NCI-H2196 treated with DMSO at 0.1 percent for 48 hours (cell line): ENCODE measurements at regions not wholly inside any gene's neighbourhood (a gene's known extent, or its start where the extent isn't known, plus 50 kb on each side); places are given as distances from the start of the nearest gene placed in this dataset.
A peak's percentile ranks its signal among the peaks of the same experiment; 100 is the strongest.

Experiments
- DNase-seq: peaks from one replicate; lab custom pipeline; 2025; ENCODE audit not compliant: unreplicated experiment; lab: John Stamatoyannopoulos, UW

- DNase-seq, result no peak
Measured at GRCh38 chr2:239883326-239884050, 141.7 kb downstream of the NDUFA10 start.

DNA sequence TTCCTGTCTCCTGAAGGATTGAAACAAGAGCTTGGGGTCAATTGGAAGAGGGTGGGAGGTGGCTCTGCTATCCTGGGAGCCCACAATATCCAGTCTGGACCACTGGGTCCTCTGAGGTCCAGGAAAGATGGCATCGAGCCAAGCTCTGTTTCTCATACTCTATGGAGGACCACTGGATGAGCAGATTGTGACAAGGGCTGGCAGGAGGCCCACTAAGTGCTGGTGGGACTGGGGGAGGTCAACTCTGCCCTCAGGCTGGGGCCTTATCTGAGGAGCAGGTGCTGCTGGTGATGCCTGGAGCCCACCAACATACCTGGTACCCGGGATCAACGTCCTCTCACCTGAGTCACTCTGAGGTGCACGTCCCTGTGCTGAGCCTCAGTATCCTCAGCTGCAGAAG is 142.4 kb downstream of the NDUFA10 start:
- no peak for DNase-seq

GRCh38 chr2:239882331-239882732 is 142.8 kb downstream of the NDUFA10 start:
- peak; percentile 35 for DNase-seq

GRCh38 chr2:239881561-239882320 is 143.4 kb downstream of the NDUFA10 start:
- no peak for DNase-seq

DNA sequence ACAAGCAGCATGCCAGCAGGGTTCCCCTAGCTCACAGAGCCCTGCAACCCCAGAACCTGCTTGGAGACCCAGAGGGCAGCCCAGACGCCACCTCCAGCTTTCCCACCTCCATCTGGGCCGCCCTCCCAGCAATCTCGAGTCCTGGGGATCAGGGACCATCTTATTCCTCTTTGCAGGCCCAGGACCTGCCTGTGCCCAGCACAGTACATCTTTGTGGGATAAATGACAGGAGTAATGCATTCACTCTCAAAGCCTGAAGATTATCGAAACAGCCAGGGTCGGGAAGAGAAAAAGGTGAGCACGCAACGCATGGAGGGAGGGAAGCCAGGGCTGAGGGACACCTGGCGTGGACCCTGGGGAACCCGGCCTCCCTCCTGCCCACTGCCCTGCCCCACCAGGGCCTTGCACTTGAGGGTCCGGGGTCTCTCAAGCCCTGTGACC is 144.1 kb downstream of the NDUFA10 start:
- no peak for DNase-seq

- DNase-seq, result no peak
Measured at GRCh38 chr2:239880396-239880795, 144.7 kb downstream of the NDUFA10 start.

- no peak for DNase-seq
Measured at GRCh38 chr2:239879423-239880084, 145.6 kb downstream of the NDUFA10 start.

GRCh38 chr2:239878686-239879085 is 146.5 kb downstream of the NDUFA10 start:
- no peak for DNase-seq

GRCh38 chr2:239876948-239877289 is 148.2 kb downstream of the NDUFA10 start:
- DNase-seq, result no peak

DNA sequence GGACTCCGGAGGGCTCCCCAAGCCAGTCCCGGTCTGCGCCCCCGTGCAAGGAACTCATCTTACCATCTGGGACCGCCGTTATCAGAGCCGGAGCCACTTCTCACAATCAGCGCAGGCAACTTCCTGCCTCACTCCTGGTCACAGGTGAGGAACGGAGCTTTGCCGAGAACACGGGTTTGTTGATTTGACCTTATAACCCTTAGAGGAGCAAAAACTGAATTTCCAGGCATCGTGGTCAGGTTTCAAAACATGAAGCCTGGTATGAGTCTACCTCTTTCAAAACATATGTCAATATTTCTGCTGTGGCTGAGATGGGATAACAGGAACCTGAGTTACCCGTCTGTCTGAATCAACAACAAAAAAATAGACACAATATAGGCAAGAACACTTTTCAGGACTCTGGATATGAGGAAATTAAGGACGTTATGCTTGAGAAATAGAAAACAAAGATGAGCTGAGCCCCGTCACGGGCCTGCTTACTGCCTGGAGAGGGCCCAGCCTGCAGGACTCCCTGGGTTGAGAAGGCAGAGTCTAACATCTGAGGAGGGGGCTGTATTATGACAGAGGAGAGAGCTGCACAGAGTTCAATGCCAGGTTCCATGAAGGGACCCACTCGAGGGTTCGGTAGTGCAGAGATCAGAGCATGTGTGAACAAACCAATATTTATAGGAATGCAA is 148.7 kb downstream of the NDUFA10 start:
- DNase-seq, result no peak

DNA sequence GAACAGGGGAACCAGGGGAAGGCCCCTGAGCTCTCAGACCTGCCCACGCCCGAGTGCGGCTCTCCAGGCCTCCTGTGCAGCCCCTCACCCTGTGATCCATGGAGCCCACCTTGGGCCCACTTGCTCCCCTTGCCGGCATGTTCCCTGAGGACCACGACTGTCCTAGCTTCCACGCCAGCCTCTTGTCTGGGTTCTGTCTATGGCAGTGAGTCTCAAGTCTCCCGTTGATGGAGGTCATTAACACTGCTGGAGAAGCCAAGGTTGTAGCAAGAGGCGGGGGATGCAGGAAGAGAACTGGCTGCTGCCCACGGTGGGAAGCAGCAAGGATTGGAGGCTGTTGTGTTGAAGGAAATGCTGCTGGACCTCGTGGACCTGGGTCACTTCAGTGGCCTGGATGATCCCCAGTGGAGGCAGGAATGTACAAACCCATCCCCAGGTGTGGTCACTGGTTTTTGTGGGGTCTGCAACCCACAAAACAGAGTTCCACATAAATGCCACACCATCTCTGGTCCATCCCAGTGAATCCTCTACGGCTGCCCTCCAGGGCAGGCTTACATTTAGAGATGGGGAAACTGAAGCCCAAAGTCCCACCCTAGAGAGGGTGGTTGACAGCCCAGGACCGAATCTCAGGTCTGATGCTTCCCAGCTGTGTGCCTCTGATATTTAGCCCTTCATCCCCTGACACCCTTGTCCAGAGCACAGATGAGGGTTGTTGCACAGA is 150.3 kb downstream of the NDUFA10 start:
- no peak for DNase-seq

DNA sequence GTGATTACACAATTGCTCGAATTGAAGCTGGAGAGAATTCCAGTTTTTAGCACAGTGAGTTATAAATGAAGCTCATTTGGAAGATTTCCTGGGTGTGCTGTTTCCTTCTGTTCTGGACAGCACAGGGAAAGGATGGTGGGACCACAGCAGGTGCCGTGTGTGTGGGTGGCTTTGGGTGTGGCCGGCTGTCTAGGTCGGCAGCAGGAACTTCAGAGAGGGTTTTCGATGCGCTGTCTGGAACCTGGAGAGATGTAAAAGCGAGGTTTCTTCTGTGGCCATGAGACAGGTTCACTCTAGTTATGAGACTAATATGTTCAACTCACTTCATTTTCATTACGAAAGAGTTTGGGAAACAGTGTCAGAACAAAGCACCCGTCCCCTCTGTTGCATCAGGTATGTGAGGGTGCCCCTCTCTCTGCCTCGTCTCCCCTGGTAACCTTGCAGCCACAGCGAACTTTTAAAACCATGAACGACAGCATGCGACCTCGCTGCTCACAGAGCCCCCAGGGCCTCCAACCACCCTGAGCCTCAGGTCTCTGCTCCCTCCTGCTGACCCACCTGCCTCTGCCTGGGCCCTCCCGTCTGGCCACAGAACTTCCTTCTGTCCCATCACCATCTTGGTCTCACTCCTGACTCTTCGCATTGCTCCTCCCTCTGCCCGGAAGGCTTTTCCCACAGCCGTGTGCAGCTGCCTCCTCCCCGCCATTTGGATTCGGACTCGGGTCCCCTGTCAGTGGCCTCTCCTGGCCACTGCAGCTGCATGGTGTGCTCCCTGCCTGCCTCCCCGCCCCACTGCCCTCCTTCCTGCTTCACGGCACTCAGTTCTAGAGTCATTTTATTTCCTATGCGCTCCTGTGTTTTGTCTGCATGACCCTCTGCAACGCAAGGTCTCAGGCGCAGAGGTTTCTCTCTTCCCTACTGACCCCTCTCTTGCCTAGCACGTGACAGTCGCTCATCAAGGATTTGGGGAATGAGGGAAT is 151.2 kb downstream of the NDUFA10 start:
- no peak for DNase-seq

DNA sequence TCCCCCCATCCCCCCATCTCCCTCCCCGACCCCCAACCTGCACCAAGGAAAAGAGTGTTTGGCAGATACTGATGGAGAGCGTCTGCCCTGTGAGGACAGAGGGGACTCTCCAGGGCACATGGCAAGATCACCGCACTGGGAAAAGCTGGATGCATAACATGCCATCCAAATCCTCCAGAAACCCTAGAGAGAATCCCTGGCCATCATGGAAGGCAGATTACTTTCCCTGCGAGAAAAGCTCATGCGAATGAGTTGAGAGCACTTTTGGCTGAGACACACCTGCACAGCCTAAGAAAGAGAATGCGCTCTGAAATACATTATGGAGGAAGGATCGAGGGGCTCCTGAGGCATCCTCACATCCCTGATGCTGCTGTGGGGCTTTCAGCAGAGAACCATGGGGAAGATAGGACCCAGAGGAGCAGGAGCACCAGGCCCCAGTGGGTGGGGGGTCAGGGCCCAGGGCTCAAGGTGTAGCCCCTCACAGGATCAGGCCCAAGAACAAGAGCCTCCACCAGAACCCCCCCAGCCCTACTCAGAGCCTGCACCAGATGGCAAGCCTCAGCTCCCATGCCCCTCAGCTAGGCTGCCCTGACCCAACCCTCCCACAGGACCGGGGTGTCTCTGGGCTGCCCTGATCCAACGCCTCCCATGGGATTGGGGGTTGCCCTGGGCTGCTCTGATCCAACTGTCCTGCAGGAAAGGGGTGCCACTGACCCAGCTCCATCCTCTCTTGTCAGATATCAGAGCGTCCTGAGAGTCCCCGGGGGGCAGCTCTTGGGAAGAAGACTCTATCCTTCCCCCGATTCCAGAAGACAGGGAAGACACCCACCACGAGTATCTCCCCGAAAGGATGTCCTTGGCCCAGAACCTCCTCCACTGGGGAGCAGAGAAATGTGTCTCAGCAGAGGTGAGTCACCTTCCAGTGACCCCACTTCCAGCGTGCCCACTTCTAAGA is 153.4 kb downstream of the NDUFA10 start:
- no peak for DNase-seq

DNA sequence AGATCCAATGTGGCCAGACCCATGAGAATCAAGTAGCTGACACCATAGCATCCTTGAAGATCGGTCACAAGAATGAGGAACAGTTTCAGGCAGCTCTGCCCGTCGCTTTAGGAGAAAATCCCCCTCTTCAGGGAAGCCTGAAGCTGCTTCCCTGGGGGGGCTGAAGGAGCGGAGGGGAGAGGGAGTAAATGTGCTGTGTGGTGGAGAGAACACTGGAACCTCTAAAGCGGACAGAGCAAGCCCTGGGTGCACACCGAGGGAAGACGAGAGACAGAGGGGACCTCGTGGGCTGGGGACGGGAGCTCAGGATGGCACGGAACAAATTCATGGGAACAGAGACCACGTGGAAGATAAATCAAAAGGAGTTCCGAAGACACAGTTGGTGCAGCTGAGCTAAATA is 154.3 kb downstream of the NDUFA10 start:
- no peak for DNase-seq

DNA sequence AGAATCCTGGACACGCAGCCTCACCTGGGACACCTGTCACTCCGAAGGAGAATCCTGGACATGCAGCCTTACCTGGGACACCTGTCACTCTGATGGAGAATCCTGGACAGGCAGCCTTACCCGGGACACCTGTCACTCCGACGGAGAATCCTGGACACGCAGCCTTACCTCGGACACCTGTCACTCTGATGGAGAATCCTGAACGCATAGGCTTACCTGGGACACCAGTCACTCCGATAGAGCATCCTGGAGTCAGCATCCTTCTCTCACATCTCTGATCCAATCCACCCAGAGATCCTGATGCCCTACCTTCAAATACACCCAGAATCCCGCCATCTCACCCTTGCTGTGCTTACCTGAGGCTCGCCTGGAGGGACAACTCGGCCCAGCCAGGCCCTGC is 154.9 kb downstream of the NDUFA10 start:
- DNase-seq, result no peak

DNA sequence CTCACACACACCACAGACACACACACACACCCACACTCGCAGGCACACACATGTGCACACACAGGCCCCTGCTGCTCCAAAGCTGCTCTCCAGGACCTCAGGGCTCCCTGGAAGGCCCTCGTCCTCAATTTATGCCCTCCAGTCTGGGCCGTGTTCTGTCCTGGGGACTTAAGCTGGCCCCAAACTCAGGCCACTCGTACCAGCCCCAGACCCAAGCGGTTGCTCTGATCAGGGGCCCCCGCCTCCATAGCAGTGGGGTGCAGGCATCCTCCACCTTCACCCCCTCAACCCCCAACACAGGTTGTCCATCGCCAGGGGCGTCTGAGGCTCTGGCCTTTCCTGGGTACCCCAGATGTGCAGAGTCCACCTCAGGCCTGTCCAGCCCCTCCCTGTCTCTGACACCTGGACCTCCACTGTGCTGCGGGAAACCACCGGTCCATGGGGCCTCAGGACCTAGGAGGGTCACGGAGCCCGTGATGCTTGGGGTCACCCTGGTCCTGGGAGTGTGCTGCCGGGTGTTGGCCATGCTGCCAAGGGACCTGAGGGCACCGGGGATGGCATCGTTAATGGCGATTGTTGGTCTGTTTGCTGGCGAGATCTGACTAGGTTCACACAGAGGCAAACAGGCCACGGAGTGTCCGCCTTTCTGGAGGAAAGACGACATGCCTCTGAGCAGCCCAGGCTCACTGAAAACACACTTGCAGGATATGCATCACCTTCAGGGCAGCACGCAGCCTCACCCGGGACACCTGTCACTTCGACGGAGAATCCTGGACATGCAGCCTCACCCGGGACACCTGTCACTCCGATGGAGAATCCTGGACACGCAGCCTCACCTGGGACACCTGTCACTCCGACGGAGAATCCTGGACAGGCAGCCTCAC is 155.6 kb downstream of the NDUFA10 start:
- no peak for DNase-seq

DNA sequence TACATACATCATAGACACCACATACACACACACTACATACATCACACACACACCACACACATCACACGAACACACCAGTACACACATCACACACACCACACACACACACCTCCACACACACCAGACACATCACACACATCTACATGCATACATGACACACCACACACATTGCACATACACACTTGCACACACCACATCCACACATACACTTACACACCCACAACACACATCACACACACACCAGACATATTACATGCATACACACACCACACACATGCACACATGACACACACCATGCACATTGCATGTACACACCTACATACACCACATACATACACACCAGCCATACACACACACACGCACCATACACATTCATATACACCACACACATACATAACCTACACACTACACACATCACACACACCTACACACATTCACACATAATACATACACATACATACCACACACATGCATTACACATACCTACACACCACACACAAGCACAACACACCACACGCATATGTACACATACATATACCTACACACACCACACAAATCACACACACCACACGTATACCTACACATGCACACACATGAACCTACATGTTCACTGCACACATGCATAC is 156.5 kb downstream of the NDUFA10 start:
- DNase-seq, result no peak
